ENCODE measurements at regions not wholly inside any gene's neighbourhood (a gene's known extent, or its start where the extent isn't known, plus 50 kb on each side); places are given as distances from the start of the nearest gene placed in this dataset.

- Histone ChIP-seq H3K9me3 (ENCODE audit: control insufficient read depth in 4 of 4, low read length in 3 of 4) (no peaks in the 10 kb centered on the region), H3K27me3 (ENCODE audit: control insufficient read depth in 4 of 4, insufficient read depth in 4 of 4, low read length in 3 of 4) (no peaks in the 10 kb centered on the region), H3K36me3 (ENCODE audit: control insufficient read depth in 4 of 4, insufficient read depth in 3 of 4, low read depth in 1 of 4, low read length in 3 of 4) (no peaks in the 10 kb centered on the region), H3K4me3 (ENCODE audit: low read depth in 1 of 3, low read length in 3 of 3) (no peak overlapping the region), H3K27ac (ENCODE audit: low read depth in 1 of 2, low read length in 2 of 2) (no peak overlapping the region), H3K9ac (ENCODE audit: low read depth in 1 of 2, low read length in 2 of 2) (no peak overlapping the region), H3K4me1 (ENCODE audit: control insufficient read depth in 4 of 4, insufficient read depth in 4 of 4, low read length in 3 of 4) (no peaks in the 10 kb centered on the region)
- DNase-seq (ENCODE audit: low spot score): no peak
- 77% methylated on average over 6 of the region's 6 CpGs for whole genome bisulfite sequencing
- TF ChIP-seq GABPA (IDR thresholded peaks at IDR 0.05 in 1 of 2, conservative IDR thresholded peaks at IDR 0.05 in 1 of 2) (no peak), EGR1 (IDR thresholded peaks at IDR 0.05; ENCODE audit: low read depth in 2 of 2) (no peak), SP1 (IDR thresholded peaks at IDR 0.05) (no peak), NR2F2 (IDR thresholded peaks at IDR 0.05) (no peak), RAD21 (IDR thresholded peaks at IDR 0.05) (no peak), FOXA2 (IDR thresholded peaks at IDR 0.05) (no peak), TAF1 (conservative IDR thresholded peaks at IDR 0.05) (no peak), FOXA1 (IDR thresholded peaks at IDR 0.05) (no peak), RXRA (IDR thresholded peaks at IDR 0.05) (no peak), ATF3 (IDR thresholded peaks at IDR 0.05) (no peak), YY1 (IDR thresholded peaks at IDR 0.05) (no peak), HNF4G (IDR thresholded peaks at IDR 0.05) (no peak)
These were observed 205.0 kb downstream of the UBE2E3 start for GRCh38 chr2:181185421-181185820.

GRCh38 chr2:181185948-181186347 is 205.5 kb downstream of the UBE2E3 start:
- Histone ChIP-seq H3K4me3 (ENCODE audit: low read depth in 1 of 3, low read length in 3 of 3) (no peak overlapping the region), H3K9me3 (ENCODE audit: control insufficient read depth in 4 of 4, low read length in 3 of 4) (no peaks in the 10 kb centered on the region), H3K36me3 (ENCODE audit: control insufficient read depth in 4 of 4, insufficient read depth in 3 of 4, low read depth in 1 of 4, low read length in 3 of 4) (no peaks in the 10 kb centered on the region), H3K9ac (ENCODE audit: low read depth in 1 of 2, low read length in 2 of 2) (no peak overlapping the region), H3K27ac (ENCODE audit: low read depth in 1 of 2, low read length in 2 of 2) (no peak overlapping the region), H3K27me3 (ENCODE audit: control insufficient read depth in 4 of 4, insufficient read depth in 4 of 4, low read length in 3 of 4) (no peaks in the 10 kb centered on the region), H3K4me1 (ENCODE audit: control insufficient read depth in 4 of 4, insufficient read depth in 4 of 4, low read length in 3 of 4) (no peaks in the 10 kb centered on the region)
- 84% methylated on average over 4 of the region's 4 CpGs for WGBS
- DNase-seq (ENCODE audit: low spot score): no peak
- TF ChIP-seq JUND (IDR thresholded peaks at IDR 0.05) (no peak), MAX (IDR thresholded peaks at IDR 0.05) (no peak), YY1 (IDR thresholded peaks at IDR 0.05) (no peak), RAD21 (IDR thresholded peaks at IDR 0.05) (no peak), ATF3 (IDR thresholded peaks at IDR 0.05) (no peak), HNF4A (conservative IDR thresholded peaks at IDR 0.05) (no peak), EGR1 (IDR thresholded peaks at IDR 0.05; ENCODE audit: low read depth in 2 of 2) (no peak), CTCF (IDR thresholded peaks at IDR 0.05; ENCODE audit: low read depth, low read length, missing input control) (no peak), ZBTB33 (IDR thresholded peaks at IDR 0.05) (no peak), HNF4G (IDR thresholded peaks at IDR 0.05) (no peak), FOXA2 (IDR thresholded peaks at IDR 0.05) (no peak), NR2F2 (IDR thresholded peaks at IDR 0.05) (no peak), TAF1 (conservative IDR thresholded peaks at IDR 0.05) (no peak), SP1 (IDR thresholded peaks at IDR 0.05) (no peak)
